ENCODE measurements at regions not wholly inside any gene's neighbourhood (a gene's known extent, or its start where the extent isn't known, plus 50 kb on each side); places are given as distances from the start of the nearest gene placed in this dataset.
"Not testable (repeated sequence)": the region's sequence is repeated elsewhere in the genome, so short reads cannot be mapped to it uniquely, and the experiment has no call there.

DNA sequence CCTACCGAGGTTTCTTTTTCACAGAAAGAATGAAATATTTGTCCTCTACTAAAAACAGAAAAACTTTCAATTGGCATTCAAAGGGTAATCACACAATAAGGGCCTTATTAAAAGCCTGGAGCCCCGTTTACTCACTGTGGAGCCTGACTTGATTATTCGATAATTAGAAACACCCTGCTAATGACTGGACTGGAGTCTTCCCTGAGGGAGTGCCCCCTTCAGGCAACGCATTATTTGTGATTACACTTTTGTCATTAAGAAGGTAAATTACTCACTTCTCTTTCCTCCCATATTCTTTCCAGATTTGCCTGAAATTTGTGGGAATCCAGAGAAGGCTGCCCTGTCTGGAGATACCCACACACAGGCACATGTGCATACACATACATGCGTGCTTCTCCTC is 444.2 kb upstream of the NPVF start:
- DNase-seq: no peak

DNA sequence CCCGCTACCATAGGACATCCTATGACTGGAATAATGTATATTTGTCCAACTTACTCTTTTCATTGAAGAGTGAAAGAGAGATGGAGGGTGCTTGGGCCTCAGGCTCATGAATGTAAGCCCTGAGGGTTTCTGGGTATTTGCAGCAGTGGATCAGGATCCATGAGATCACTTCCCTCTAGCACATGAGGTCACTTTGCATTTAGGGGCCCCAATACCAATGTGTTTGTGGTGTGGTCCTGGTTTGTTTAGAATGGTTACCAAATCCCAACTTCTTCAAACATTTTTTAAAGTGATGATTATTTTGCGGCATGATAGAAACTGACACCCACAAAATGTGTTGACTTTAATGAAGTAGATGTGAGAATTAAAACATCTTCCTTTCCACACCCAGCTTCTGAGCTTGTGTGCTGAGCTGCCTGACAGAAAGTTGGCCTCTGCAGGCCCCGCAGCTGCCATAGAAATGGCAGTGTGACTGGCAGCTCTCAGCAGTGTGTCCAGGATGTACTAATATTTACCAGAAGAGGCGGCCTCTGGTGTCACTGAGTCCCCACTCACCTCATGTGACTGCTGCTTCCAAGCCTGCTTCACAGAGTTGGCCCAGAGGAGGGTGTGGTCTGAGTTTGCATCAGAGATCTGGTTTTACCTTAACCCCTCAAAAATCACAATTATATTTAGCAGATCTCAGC is 447.6 kb upstream of the NPVF start:
- DNase-seq: no peak

DNA sequence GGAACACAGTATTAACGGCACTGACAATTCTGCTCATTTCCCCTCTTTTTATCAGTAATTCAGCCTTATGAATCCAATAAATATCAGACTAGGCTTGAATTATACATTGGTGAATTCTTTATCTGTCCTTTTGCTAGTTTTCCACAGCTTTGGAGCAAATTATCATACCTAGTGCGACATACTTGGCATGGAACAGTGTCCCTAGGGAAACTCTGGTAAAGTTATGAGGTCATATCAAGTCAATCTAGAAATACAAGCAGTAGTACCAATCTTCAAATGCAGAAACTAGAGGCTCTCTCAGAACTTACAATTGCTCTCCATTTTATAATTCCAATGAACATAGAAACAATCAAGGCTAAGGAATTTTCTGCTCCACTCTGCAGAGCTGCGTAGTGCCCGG is 449.3 kb upstream of the NPVF start:
- no peak for DNase-seq

DNA sequence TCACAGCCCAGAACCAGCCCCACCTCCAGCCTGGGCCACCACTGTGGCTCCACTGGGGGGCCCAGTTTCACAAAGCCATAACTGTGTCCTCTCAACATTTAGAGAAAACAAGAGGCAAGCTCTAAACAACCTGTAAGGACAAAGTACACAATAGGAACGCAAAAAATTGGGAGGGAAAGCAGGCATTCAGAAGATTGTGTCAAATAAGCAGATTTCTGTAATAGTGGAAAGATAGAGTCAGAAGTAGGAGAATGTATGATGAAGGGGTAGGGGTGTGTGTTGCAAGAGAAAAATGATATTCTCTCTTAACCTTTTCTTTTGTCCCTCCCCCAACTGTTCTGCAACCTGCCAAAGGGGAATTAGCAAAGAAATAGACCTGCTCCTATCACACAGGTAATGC is 449.9 kb upstream of the NPVF start:
- DNase-seq: no peak

DNA sequence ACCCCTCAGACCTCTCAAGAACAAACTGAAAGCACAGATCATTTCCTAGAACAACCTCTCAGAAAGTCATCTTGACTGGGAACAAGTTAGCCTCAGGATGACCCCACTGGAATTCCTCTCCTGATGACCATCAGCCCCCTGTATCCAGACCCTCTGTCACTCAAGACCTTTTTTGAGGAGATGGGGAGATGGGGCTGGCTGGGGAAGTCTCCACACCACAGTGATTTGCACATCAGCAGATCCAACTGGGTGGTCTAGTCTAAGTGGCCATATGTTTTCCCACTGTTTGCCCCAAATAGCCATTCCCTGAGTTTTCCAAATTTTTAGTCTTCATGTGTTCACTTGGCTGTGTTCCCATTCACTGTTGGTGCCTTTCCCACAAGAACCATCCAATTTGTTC is 452.4 kb upstream of the NPVF start:
- no peak for DNase-seq

DNA sequence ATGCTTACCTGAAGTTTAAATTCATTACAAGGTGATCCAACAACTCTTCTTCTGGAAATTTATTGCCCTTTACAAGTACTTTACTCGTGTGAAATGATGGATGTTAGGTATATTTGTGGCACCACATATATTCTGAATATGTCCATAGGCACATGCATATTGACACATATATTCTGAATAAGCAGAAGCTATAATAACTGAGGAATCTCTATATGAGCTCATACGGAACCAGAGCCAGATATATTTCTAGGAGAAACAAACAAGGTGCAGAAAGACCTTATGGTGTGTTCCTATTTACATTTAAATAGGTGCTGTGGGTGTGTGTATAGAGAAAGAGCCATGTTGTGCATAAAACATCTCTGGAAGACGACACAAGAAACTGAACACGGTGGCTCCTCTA is 456.1 kb upstream of the NPVF start:
- DNase-seq: no peak

DNA sequence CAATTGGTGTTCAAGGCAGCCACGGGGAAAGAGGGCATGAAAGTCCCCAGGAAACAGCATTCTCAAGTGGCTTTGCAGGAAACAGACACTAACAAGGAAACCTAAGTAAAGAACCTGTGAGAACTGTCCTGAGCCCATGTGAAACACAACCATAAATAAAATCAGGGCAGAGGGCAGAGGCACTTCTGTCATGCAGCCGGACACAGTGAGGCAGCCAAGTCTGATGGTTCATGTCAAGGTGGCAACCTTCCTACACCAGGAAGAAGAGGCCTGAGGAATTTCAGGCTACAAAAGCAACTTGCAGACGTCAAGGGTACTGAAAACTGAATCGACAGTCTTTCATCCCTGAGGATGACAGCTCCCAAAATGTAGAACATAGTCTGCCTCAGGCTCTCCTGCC is 458.2 kb upstream of the NPVF start:
- DNase-seq: no peak

DNA sequence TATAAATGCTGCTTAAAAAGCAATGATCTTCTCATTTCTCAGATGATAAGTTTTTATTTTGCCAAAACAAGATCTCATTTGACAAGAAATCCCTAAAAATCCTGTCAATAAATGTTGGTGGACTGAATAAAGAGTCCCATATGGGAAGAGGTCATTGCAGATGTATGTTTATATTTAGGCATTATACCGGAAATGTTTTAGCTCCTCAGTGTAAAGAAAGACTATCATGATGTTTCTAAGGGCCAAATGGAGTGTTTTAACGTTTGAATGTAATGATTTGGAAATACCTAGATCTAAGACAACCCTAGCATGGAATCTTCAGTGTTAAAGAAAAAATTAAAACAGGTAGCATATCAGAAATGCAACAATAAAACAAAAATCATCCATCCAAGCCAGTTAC is 457.8 kb upstream of the NFE2L3 start:
- DNase-seq: no peak

DNA sequence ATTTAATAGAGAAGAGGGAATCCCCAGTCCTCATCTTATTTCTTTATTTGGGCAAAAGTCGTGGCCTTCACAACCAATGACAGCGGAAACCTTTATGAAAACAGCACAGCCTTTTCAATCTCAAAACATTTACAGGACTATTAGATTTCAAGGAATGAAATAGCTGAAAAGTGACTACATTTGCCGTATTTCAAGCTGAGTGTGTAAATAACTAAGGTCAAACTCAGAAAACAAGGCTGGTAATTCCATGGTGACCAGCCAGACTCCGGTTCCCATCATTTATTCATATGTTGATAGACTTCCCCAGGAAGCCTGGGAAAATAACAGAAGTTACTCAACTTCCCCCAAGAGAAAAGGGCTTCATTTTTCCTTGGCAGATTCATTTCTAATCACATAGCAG is 457.3 kb upstream of the NFE2L3 start:
- no peak for DNase-seq

DNA sequence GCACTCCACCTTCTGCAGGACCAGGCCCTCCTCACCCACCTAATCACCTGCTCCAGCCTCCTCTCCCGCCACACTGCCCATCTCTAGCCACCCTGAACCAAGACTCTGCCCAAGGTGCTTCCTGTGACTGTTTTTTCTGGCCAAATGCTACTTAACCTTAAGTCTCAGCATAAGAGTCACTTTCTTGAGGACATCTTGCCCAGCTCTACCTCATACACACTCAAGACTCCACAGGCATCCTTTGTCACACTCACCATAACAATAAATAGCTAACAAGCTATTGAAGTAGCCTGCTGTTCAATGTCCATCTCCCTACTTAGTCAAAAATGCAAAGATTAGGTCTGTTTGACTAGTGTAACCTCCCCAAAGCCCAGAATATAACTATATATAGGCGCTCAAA is 455.4 kb upstream of the NFE2L3 start:
- no peak for DNase-seq

DNA sequence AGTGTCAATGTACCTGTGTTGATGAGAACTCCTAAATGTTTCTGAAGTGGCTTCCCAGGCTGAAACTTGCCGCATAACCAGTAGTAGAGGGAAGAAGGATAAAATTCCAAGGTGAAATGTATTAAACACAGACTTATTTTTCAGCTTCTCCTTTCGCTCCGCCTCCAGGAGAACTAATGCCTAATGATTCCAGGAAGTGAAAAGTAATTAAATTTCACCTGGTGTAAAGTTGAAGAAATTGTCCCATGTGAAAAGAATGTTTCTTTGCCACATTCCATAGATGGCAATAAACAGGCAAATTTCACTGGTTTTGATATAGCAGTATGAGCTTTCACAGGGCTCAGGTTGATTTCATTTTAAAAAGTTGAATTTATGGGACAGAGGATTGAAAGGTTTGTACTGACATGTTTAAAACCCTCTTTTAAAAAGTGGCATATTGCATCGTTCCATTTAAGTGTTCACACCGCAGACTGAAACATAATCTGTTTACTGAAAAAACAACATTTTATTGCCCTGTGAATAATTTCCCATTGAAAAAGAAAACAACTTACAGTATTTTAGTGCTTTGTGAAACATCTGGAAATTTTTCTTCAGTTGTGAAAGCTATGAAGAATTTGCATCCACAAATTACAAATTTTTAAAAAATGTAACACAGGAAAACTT is 453.4 kb upstream of the NFE2L3 start:
- no peak for DNase-seq

DNA sequence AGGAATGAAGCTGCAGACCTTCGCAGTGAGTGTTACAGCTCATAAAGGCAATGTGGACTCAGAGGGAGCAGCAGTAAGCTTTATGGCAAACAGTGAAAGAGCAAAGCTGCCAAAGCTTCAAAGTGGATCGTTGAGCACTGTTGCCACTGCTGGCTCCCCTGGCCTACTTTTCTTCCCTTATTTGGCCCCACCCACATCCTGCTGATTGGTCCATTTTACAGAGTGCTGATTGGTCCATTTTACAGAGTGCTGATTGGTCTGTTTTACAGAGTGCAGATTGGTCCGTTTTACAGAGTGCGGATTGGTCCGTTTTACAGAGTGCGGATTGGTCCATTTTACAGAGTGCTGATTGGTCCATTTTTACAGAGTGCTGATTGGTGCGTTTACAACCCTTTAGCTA is 451.9 kb upstream of the NFE2L3 start:
- not testable (repeated sequence) for DNase-seq

DNA sequence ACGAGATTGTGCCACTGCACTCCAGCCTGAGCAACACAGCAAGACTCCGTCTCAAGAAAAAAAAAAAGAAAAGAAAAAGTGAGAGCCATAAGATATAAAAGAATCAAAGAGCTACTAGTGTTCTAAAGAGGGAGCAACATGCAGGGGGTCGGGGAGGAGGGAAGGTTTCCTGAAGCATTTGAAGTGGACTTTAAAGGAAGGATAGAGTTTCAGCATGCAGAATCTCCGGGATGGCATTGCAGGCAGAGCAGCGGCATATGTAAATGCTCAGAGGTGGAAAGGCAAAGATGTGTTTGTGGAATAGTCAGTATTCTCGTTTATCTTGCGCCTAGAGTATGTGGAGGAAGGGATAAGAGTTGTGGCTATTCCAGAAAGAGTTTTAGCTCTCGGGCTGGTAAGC is 447.6 kb upstream of the NFE2L3 start:
- no peak for DNase-seq

DNA sequence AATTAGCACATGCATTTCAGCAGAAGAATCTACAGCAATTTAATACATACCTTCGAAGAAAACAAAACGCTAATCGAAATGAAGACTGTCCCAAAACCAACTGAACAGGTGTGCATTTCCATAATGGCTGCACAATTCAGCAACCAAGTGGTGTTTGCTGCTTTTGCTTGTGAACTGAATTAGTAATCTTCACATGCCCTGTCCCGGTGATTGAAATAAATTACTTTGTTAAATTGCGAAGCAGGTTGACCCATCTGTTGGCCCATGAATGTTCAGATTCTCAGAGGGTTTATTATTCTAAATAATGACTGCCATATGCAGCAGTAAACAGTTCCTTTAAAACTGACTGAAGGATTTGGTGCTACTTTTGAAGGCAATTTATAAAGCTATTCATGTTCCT is 445.2 kb upstream of the NFE2L3 start:
- no peak for DNase-seq

DNA sequence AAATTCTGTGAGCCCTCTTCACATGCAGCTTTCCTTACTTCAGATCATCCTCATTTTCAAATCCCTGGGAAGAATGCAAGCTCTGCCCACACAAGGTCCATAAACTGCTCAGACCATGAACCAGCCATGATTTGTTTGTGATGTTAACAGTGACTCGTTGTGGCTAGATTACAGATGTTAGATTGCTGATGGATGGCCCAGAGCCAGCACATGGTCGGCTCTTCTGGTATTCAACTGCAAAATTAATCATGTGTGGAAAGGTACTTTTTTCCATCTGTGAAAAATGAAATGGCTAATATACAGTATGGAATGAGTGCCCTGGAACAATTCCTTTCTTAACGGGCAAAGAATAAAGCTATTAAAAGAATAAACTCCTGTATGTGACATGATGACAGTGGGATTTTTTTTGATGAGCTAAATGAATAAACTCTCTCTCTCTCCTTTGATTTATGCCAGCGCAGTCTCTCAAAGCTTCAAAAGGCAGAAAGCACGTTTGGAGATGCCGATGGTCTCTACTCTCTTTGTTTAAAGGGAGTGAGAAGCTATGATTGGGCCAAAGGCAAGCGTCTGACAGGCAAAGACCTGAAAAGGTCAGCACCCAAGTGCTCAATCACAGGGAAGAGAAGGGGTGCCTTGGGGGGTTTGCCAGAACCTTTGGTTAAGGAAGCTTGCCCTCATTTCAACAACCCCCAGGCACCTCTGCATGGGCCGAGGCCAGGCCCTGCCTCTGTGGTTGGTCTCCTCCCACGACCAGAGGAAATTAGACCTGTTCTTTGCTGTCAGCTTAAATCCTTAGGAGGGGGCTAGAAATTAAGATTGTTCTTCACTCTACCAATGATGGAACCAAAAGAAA is 444.0 kb upstream of the NFE2L3 start:
- no peak for DNase-seq

DNA sequence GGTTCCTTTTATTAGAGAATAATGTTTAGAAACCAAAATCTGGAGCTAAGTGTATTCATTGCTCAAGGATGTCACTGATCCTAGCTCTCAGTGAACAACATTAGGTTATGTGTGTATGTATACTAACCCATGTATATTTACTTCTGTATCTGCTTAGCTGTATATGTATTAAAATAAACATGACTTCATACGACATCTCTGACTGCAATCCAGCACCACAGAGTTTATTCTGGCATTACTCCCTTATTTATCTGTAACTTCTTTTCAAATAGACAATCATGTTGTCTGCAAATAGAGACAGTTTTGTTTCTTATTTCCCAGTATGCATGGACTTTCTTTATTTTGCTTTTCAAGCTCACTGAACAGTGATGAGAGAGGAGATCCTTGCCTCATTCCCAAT is 441.0 kb upstream of the NFE2L3 start:
- DNase-seq: no peak

DNA sequence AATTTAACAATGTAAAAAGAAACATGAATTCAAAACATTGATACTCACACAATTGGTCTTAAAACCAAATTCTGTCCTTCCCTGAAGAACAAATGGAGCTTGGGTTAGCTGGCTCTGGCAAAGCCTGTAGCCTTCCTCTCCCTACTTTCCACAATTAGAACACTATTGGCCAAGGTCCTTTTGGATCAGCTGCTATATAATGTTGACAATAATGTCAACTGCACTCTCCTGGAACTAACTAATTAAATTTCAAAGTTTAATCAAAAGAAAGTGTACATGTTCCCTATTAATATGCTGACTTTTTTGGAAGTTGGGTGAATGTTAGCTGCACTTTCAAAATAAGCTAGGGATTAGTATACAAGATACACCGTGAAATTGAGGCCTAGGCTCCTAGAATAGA is 440.1 kb upstream of the NFE2L3 start:
- no peak for DNase-seq

DNA sequence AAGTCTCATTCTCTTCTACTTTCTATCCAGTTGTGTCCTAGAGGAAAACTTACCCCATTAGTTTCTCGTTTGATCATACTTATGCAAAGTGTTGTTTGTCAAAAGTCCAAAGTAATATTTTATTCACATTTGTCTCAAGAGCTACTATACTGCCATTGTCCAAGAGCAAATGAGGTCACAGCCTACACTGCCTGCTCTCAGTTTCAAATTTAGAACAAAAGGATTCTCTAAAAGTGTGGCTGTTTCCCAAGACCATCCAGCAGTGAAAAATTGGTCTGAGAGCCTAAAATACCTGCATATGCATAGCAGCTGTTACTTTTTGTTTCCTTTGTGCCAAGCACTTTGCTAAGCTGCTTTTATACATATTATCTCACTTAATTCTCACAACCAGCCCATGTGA is 439.5 kb upstream of the NFE2L3 start:
- no peak for DNase-seq

DNA sequence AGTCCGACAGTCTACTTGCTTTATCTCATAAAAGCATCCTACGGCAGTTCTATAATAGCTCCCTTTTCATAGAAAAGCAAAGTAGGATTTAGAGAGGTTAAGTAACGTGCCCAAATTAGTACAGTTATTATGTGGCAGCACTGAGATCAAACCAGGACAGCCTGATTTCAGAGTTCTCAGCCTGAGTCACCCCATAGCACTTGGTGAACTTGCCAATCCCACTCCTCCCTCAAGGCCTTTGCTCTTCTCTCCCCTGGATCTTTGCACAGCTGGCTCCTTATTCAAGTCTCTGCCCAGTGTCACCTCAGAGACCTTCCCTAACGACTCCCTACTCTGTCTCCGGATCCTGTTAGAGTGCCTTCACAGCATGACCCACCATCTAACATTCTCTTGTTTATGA is 438.0 kb upstream of the NFE2L3 start:
- no peak for DNase-seq

DNA sequence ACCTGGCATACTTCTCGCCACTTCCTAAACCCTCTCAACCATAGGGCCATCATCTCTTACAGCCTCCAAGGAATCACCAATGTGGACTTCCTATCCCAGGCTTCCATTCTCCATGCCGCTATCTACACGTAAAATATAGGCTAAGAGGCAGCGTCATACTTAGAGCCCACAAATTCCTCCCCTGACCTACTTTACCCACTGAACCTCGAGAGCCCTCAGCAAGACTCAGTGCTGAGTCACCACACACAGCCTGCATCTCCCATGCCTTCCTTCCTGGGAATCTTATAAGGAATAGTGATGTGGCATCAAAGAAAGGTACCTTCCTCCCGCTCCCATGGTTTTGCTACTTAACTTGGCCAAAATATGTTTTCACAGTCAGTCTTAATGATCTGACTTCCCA is 435.6 kb upstream of the NFE2L3 start:
- DNase-seq: no peak

DNA sequence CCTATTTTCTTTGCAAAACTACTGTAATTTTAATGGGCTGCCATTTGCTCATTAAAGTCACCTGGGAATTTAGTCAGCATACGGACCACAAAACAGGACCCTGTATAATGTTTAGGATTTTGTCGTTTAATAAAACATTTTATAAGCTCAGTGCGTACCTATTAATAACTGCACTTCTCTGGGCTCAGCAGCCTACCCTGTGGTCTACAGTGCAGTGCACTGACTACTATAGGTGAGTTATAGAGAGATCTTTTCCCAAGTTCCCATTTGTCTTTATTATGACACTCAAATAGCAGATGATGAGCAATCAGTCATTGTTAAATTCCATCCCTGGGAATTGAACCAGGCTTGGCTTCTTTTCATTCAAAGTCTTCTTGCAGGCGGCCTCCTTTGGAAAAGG is 433.4 kb upstream of the NFE2L3 start:
- no peak for DNase-seq

DNA sequence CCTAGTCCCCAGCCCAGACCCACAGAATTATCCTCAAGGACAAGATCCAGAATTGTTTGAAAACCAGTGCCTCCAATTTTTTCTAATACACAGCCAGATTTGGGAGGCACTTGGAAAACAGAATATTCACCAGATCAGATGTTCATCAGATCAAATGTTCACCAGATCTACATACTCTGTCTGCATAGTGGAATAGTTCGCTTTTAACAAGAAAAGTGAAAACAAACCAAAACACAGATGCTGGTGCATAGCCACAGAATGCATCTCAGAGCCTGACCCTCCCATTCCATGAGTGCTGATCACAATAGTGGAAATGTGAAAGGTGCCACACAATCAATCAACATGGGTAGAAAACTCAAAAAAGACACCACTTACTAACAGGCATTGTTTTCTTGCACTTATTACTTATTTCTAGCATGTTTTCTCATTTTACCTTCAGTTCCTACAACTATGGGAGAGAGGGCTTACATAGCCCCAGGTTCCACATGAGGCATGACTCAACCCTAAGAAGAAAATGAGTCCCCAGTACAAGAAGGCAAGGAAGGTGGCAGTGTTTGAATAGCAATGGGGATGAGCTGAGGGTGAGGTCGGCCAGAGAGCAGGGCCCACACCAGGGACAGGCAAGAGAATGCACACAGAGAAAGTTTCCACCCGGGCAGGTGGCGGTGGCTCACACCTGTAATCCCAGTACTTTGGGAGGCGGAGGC is 432.7 kb upstream of the NFE2L3 start:
- DNase-seq: no peak

DNA sequence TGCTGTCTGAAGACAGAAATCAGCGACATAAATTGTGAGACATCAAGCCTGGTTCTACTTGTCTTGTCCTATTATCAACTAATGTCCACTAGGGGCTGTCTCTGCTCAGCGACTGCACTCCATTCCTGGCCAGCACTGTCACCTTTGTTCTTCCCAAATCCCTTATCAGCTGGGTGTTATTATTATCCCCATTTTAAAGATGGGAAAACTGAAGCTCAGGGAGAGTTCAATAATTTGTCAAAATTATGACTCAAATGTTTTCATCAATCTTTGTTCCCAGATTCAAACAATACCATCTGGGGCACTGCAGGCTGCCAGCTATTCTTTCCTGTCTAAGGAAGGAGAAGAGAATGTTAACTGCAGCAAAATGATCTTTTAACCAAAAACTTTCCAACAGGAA is 431.6 kb upstream of the NFE2L3 start:
- DNase-seq: no peak

DNA sequence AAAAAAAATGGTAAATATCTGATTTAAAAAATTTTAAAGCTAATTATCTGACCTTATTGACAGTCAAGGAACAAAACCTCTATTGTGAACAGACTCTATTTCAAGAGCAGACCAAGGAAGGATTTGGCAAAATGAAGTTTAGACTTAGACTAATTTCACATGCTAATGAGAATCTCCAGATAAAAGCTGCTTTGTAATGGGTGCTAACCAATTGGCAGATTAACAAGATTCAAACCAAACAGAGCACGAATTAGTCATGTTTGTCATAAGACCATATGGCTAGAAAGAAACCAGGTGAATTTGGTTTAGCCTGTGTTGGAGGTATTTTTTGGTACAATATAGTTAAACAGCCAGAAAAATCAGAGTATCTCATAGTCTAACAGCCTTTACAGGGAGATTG is 429.1 kb upstream of the NFE2L3 start:
- DNase-seq: no peak

Data from activated gamma-delta T cell (primary cell).